AG04450 (cell line): ENCODE measurements at regions not wholly inside any gene's neighbourhood (a gene's known extent, or its start where the extent isn't known, plus 50 kb on each side); places are given as distances from the start of the nearest gene placed in this dataset.

ENCODE experiments used
- CTCF ChIA-PET: fragments of 300-600, 350-600 bp; formaldehyde crosslinking; extraction: SDS; loops from one replicate; lab custom pipeline; 2022; ENCODE audit warnings: antibody characterized with exemption, inconsistent platforms; lab: Charles Lee
- POLR2A ChIA-PET: fragments of 350-600 bp; formaldehyde crosslinking; extraction: SDS; loops from one replicate; lab custom pipeline; 2021; ENCODE audit warnings: antibody characterized with exemption, inconsistent platforms; lab: Yijun Ruan, JAX
- DNase-seq: peaks from one replicate; pipeline ENCODE4 v3.0.0-alpha.2; 2011; ENCODE audit warnings: low read depth, low spot score
- H3K27ac ChIP-seq: one replicate; pipeline ENCODE4 v1.5.1; 2012; ENCODE audit warnings: low read depth, low read length, control low read depth
- H3K27me3 ChIP-seq: one replicate; pipeline ENCODE4 v1.6.0; 2012; ENCODE audit warnings: low read length; ENCODE audit not compliant: control insufficient read depth, insufficient read depth
- H3K4me3 ChIP-seq: 2 replicates; pipeline ENCODE4 v1.5.1; 2011; ENCODE audit warnings: mild to moderate bottlenecking, low read depth, low read length, control low read depth
- H3K9me3 ChIP-seq: 2 replicates; pipeline ENCODE4 v1.5.1; 2012; ENCODE audit warnings: low read length; ENCODE audit not compliant: control insufficient read depth, insufficient read depth
- TF ChIP-seq, protein P1 (sequence below): IDR thresholded peaks from 2 replicates; pipeline ENCODE4 v1.5.1; 2011; ENCODE audit warnings: low read depth, low read length, control low read depth, inconsistent platforms

GRCh38 chr2:63755965-63756364 lies 85.7 kb upstream of the UGP2 start:
- ChIA-PET CTCF (no interaction called here), POLR2A (no interaction called here)
- no peaks in the 10 kb centered on the region for H3K9me3 ChIP-seq
- H3K27ac ChIP-seq = no peak overlapping the region
- TF ChIP-seq, protein P1, sequence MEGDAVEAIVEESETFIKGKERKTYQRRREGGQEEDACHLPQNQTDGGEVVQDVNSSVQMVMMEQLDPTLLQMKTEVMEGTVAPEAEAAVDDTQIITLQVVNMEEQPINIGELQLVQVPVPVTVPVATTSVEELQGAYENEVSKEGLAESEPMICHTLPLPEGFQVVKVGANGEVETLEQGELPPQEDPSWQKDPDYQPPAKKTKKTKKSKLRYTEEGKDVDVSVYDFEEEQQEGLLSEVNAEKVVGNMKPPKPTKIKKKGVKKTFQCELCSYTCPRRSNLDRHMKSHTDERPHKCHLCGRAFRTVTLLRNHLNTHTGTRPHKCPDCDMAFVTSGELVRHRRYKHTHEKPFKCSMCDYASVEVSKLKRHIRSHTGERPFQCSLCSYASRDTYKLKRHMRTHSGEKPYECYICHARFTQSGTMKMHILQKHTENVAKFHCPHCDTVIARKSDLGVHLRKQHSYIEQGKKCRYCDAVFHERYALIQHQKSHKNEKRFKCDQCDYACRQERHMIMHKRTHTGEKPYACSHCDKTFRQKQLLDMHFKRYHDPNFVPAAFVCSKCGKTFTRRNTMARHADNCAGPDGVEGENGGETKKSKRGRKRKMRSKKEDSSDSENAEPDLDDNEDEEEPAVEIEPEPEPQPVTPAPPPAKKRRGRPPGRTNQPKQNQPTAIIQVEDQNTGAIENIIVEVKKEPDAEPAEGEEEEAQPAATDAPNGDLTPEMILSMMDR = no peak
- no peak overlapping the region for H3K4me3 ChIP-seq
- no peaks in the 10 kb centered on the region for H3K27me3 ChIP-seq
- DNase-seq = peak; percentile 26

GRCh38 chr2:63763391-63763941 lies 78.2 kb upstream of the UGP2 start:
- CTCF ChIA-PET = no interaction called here
- no peaks in the 10 kb centered on the region for H3K9me3 ChIP-seq
- POLR2A ChIA-PET = no interaction called here
- TF ChIP-seq, protein P1 = no peak
- H3K27ac ChIP-seq = no peak overlapping the region
- no peak for DNase-seq
- no peak overlapping the region for H3K4me3 ChIP-seq
- no peaks in the 10 kb centered on the region for H3K27me3 ChIP-seq

GRCh38 chr2:63764630-63765029 lies 77.1 kb upstream of the UGP2 start:
- ChIA-PET POLR2A (no interaction called here), CTCF (interaction anchor here (1.2 kb wide), 1 partner anchor 96 kb away, joined by 3 read pairs; no protein-coding TSS in a partner anchor)
- no peak overlapping the region for H3K27ac ChIP-seq
- no peaks in the 10 kb centered on the region for H3K27me3 ChIP-seq
- H3K9me3 ChIP-seq = no peaks in the 10 kb centered on the region
- TF ChIP-seq, protein P1 = no peak
- no peak overlapping the region for H3K4me3 ChIP-seq
- DNase-seq = no peak

- TF ChIP-seq, protein P1 = no peak
- no peak overlapping the region for H3K4me3 ChIP-seq
- no peak overlapping the region for H3K27ac ChIP-seq
- no peaks in the 10 kb centered on the region for H3K9me3 ChIP-seq
- no peak for DNase-seq
- no peaks in the 10 kb centered on the region for H3K27me3 ChIP-seq
- POLR2A ChIA-PET = no interaction called here
- CTCF ChIA-PET = interaction anchor here (1.2 kb wide), 1 partner anchor 95 kb away, joined by 3 read pairs; no protein-coding TSS in a partner anchor
Measured at GRCh38 chr2:63765117-63765516, 76.6 kb upstream of the UGP2 start.

GRCh38 chr2:63767307-63767706 lies 74.4 kb upstream of the UGP2 start:
- no peak overlapping the region for H3K4me3 ChIP-seq
- DNase-seq = no peak
- ChIA-PET POLR2A (no interaction called here), CTCF (no interaction called here)
- TF ChIP-seq, protein P1 = no peak
- H3K27ac ChIP-seq = no peak overlapping the region
- H3K9me3 ChIP-seq = no peaks in the 10 kb centered on the region
- no peaks in the 10 kb centered on the region for H3K27me3 ChIP-seq
